HG03025 (cell line): ENCODE measurements at regions not wholly inside any gene's neighbourhood (a gene's known extent, or its start where the extent isn't known, plus 50 kb on each side); places are given as distances from the start of the nearest gene placed in this dataset.
"Not testable (repeated sequence)": the region's sequence is repeated elsewhere in the genome, so short reads cannot be mapped to it uniquely, and the experiment has no call there.

Experiments used
- ATAC-seq: cut with Tn5 transposase; IDR thresholded peaks from one replicate; pipeline ENCODE4 v1.9.1; 2021; ENCODE audit warnings: mild to moderate bottlenecking, moderate library complexity; ENCODE audit not compliant: unreplicated experiment, low FRiP score

- no peak for ATAC-seq
Measured at GRCh38 chr6:115468272-115469005, 592.3 kb downstream of the FRK start.

GRCh38 chr6:115467726-115468125 is 593.0 kb downstream of the FRK start:
- ATAC-seq = no peak

- ATAC-seq = no peak
Measured at GRCh38 chr6:115460913-115461312, 599.8 kb downstream of the FRK start.

GRCh38 chr6:115456848-115457247 is 603.8 kb downstream of the FRK start:
- ATAC-seq = no peak

- no peak for ATAC-seq
Measured at GRCh38 chr6:115443825-115444478, 616.7 kb downstream of the FRK start.

- ATAC-seq = no peak
Measured at GRCh38 chr6:115442323-115442722, 618.4 kb downstream of the FRK start.

- no peak for ATAC-seq
Measured at GRCh38 chr6:115441651-115442050, 619.0 kb downstream of the FRK start.

GRCh38 chr6:115415378-115415777 is 645.3 kb downstream of the FRK start:
- no peak for ATAC-seq

GRCh38 chr6:115414916-115415315 is 645.8 kb downstream of the FRK start:
- not testable (repeated sequence) for ATAC-seq

- ATAC-seq = no peak
Measured at GRCh38 chr6:115411756-115412155, 648.9 kb downstream of the FRK start.

GRCh38 chr6:115404446-115404845 is 656.2 kb downstream of the FRK start:
- ATAC-seq = no peak

GRCh38 chr6:115398607-115399006 is 662.1 kb downstream of the FRK start:
- ATAC-seq = no peak

- ATAC-seq = no peak
Measured at GRCh38 chr6:115396112-115396906, 664.4 kb downstream of the FRK start.

GRCh38 chr6:115393821-115394220 is 666.9 kb downstream of the FRK start:
- no peak for ATAC-seq

- ATAC-seq = no peak
Measured at GRCh38 chr6:115370202-115370601, 690.5 kb downstream of the FRK start.

- no peak for ATAC-seq
Measured at GRCh38 chr6:115365783-115366182, 694.9 kb downstream of the FRK start.

GRCh38 chr6:115363379-115363778 is 697.3 kb downstream of the FRK start:
- ATAC-seq = peak; percentile 95

- no peak for ATAC-seq
Measured at GRCh38 chr6:115362234-115362633, 698.5 kb downstream of the FRK start.

GRCh38 chr6:115360602-115361325 is 699.9 kb downstream of the FRK start:
- ATAC-seq = no peak

- no peak for ATAC-seq
Measured at GRCh38 chr6:115358616-115359015, 702.1 kb downstream of the FRK start.

- ATAC-seq = no peak
Measured at GRCh38 chr6:115356371-115356770, 704.3 kb downstream of the FRK start.
